ENCODE measurements at regions not wholly inside any gene's neighbourhood (a gene's known extent, or its start where the extent isn't known, plus 50 kb on each side); places are given as distances from the start of the nearest gene placed in this dataset.
"Not testable (repeated sequence)": the region's sequence is repeated elsewhere in the genome, so short reads cannot be mapped to it uniquely, and the experiment has no call there.

- H3K4me3 ChIP-seq (ENCODE audit: low read depth, low read length) = no peak overlapping the region
- H3K36me3 ChIP-seq (ENCODE audit: control insufficient read depth, insufficient read depth, low read length) = no peaks in the 10 kb centered on the region
- no peak for TF ChIP-seq CTCF (IDR thresholded peaks at IDR 0.05; ENCODE audit: insufficient read depth, low read length, severe bottlenecking)
- FAIRE-seq (no peak), DNase-seq (ENCODE audit: low read depth) (no peak)
- H3K27me3 ChIP-seq (ENCODE audit: control insufficient read depth, insufficient read depth, low read length) = no peaks in the 10 kb centered on the region
These were observed 236.1 kb downstream of the VAPA start for GRCh38 chr18:10149768-10150556.

GRCh38 chr18:10150576-10150975 is 236.8 kb downstream of the VAPA start:
- not testable (repeated sequence) for H3K27me3 ChIP-seq (ENCODE audit: control insufficient read depth, insufficient read depth, low read length); H3K4me3 ChIP-seq (ENCODE audit: low read depth, low read length); DNase-seq (ENCODE audit: low read depth); H3K36me3 ChIP-seq (ENCODE audit: control insufficient read depth, insufficient read depth, low read length)
- peak; percentile 98 for FAIRE-seq

DNA sequence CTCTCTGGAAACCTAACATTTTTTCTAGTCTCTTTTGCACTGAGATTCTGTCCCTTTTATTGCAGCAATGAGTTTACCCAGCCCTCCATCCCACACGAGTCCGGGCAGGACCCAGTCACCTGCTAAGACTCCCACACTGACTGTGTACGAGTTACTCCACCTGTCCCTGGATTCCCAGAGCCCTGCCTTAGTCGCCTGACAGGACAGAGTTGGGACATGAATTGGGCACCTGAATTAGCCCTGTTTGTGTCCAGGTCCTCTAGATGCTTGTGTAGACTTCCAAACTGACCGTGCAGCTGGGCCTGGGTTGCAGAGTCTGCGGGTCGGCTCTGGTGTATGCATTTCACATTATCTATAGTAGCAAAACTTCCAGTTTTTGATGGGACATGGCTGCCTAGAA is 238.7 kb downstream of the VAPA start:
- Histone ChIP-seq H3K4me3 (ENCODE audit: low read depth, low read length) (no peak overlapping the region), H3K36me3 (ENCODE audit: control insufficient read depth, insufficient read depth, low read length) (no peaks in the 10 kb centered on the region), H3K27me3 (ENCODE audit: control insufficient read depth, insufficient read depth, low read length) (no peaks in the 10 kb centered on the region)
- DNase-seq (ENCODE audit: low read depth) (no peak), FAIRE-seq (no peak)
- no peak for TF ChIP-seq CTCF (IDR thresholded peaks at IDR 0.05; ENCODE audit: insufficient read depth, low read length, severe bottlenecking)

GRCh38 chr18:10153924-10154752 is 240.3 kb downstream of the VAPA start:
- Histone ChIP-seq H3K4me3 (ENCODE audit: low read depth, low read length) (no peak overlapping the region), H3K27me3 (ENCODE audit: control insufficient read depth, insufficient read depth, low read length) (no peaks in the 10 kb centered on the region), H3K36me3 (ENCODE audit: control insufficient read depth, insufficient read depth, low read length) (no peaks in the 10 kb centered on the region)
- no peak for TF ChIP-seq CTCF (IDR thresholded peaks at IDR 0.05; ENCODE audit: insufficient read depth, low read length, severe bottlenecking)
- FAIRE-seq = no peak
- no peak for DNase-seq (ENCODE audit: low read depth)

- no peaks in the 10 kb centered on the region for H3K27me3 ChIP-seq (ENCODE audit: control insufficient read depth, insufficient read depth, low read length)
- FAIRE-seq (no peak), DNase-seq (ENCODE audit: low read depth) (no peak)
- no peaks in the 10 kb centered on the region for H3K36me3 ChIP-seq (ENCODE audit: control insufficient read depth, insufficient read depth, low read length)
- H3K4me3 ChIP-seq (ENCODE audit: low read depth, low read length) = no peak overlapping the region
- TF ChIP-seq CTCF (IDR thresholded peaks at IDR 0.05; ENCODE audit: insufficient read depth, low read length, severe bottlenecking) = no peak
These were observed 243.9 kb downstream of the VAPA start for GRCh38 chr18:10157706-10158105.

DNA sequence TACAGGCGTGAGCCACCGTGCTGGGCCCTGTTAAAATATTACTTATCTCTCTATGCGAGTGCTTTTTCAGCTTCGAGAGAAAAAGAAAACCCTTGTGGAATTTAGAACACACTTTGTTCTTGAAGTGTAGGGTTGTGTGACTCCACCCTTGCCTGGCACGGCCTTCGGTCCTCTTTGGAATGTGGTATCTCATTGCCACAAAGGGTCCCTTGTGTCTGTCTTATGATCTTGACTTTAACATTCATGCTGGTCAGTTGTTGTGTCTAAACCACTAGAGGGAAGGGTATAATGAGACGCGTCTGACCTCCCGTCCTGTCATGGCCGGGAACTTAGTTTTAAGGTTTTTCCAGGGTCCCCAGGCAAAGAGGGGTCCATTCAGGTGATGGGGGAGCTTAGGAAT is 246.4 kb downstream of the VAPA start:
- no peaks in the 10 kb centered on the region for H3K36me3 ChIP-seq (ENCODE audit: control insufficient read depth, insufficient read depth, low read length)
- TF ChIP-seq CTCF (IDR thresholded peaks at IDR 0.05; ENCODE audit: insufficient read depth, low read length, severe bottlenecking) = no peak
- DNase-seq (ENCODE audit: low read depth) (no peak), FAIRE-seq (no peak)
- no peak overlapping the region for H3K4me3 ChIP-seq (ENCODE audit: low read depth, low read length)
- H3K27me3 ChIP-seq (ENCODE audit: control insufficient read depth, insufficient read depth, low read length) = no peaks in the 10 kb centered on the region

Data from bronchial epithelial cell (primary cell).